Posterior cingulate gyrus (tissue), 11 donors: ENCODE measurements at regions not wholly inside any gene's neighbourhood (a gene's known extent, or its start where the extent isn't known, plus 50 kb on each side); places are given as distances from the start of the nearest gene placed in this dataset.
"Not testable (repeated sequence)": the region's sequence is repeated elsewhere in the genome, so short reads cannot be mapped to it uniquely, and the experiment has no call there.

Experiments used
- DNase-seq, 10 donors: peaks; one replicate each; pipeline versions ENCODE4 v3.0.0 to v3.0.0-alpha.2; 2020 to 2021; ENCODE audit warnings: mixed read lengths in 3 of 10
- intact Hi-C: fragments of 100-400 bp; cut with DNase I; formaldehyde crosslinking; loops from one replicate; pipeline ENCODE4 v1.15.1; 2023

DNA sequence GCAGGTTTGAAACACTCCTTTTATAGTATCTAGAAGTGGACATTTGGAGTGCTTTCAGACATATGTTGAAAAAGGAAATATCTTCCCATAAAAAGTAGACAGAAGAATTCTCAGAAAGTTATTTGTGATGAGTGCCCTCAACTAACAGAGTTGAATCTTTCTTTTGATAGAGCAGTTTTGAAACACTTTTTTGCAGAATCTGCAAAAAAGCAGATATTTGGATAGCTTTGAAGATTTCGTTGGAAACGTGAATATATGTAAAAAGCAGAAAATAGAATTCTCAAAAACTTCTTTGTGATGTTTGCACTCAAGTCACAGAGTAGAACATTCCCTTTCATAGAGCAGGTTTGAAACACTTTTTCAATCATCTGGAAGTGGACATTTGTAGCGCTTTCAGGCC, 676.4 kb upstream of the ZNF337 start:
- DNase-seq, intact Hi-C loops: not testable (repeated sequence)

DNA sequence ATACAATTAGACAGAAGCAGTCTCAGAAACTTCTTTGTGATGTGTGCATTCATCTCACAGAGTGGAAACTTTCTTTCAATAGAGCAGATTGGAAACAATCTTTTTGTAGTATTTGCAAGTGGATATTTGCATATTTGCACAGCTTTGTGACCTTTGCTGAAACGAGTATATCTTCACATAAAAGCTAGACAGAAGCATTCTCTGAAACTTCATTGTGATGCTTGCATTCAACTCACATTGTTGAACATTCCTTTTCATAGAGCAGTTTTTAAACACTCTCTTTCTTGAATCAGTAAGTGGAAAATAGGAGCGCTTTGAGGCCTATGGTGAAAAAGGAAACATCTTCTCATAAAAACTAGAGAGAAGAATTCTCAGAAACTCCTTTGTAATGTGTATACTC, 657.9 kb upstream of the ZNF337 start:
- no peak for DNase-seq
- intact Hi-C loops: no loop called here

DNA sequence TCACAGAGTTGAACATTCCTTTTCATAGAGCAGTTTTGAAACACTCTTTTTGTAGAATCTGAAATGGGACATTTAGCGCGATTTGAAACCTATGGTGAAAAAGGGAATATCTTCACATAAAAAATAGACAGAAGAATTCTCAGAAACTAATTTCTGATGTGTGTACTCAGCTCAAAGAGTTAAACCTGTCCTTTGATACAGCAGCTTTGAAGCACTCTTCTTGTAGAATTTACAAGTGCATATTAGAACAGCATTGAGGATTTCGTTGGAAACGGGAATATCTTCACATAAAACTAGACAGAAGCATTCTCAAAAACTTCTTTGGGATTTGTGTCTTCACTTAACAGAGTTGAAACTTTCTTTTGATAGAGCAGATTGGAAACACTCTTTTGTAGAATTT, 650.7 kb upstream of the ZNF337 start:
- DNase-seq: no peak
- intact Hi-C loops: no loop called here

DNA sequence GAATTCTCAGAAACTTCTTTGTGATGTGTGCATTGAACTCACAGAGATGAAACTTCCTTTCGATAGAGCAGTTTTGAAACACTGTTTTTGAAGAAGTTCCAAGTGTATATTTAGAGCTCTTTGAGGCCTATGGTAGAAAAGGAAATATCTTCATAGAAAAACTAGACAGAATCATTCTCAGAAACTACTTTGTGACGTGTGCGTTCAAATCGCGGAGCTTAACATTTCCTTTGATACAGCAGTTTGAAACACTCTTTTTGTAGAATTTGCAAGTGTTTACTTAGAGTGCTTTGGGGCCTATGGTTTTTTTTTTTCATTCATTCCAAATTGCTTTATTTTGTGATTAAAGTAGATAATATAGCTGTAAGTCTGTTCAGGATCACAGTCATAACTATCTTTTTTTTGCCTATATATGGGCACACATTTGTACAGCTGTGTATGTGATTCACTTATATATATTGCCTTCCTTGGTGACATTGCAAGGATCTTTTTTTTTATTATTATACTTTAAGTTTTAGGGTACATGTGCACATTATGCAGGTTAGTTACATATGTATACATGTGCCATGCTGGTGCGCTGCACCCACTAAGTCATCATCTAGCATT, 643.9 kb upstream of the ZNF337 start:
- DNase-seq, intact Hi-C loops: not testable (repeated sequence)

DNA sequence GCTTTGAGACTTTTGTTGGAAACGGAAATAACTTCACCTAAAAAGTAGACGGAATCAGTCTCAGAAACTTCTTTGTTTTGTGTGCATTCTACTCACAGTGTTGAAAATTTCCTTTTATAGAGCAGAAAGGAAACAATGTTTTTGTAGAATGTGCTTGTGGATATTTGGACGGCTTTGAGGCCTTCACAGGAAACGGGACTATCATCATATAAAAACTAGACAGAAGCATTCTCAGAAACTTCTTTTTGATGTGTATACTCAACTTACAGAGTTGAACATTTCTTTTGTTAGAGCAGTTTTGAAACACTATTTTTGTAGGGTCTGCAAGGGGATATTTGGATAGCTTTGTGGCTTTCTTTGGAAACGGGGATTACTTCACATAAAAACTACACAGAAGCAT, 627.5 kb upstream of the ZNF337 start:
- intact Hi-C loops: no loop called here
- DNase-seq: no peak

DNA sequence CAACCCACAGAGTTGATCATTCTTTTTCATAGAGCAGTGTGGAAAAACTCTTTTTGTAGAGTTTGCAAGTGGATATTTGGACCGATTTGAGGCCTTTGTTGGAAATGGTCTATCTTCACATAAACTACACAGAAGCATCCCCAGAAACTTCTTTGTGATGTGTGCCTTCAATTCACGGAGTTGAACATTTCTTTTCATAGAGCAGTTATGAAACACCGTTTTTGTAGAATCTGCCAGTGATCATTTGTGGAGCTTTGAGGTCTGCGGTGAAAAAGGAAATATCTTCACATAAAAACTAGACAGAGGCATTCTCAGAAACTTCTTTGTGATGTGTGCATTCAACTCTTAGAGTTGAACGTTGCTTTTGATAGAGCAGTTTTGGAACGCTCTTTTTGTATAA, 618.4 kb upstream of the ZNF337 start:
- no peak for DNase-seq
- intact Hi-C loops: no loop called here

DNA sequence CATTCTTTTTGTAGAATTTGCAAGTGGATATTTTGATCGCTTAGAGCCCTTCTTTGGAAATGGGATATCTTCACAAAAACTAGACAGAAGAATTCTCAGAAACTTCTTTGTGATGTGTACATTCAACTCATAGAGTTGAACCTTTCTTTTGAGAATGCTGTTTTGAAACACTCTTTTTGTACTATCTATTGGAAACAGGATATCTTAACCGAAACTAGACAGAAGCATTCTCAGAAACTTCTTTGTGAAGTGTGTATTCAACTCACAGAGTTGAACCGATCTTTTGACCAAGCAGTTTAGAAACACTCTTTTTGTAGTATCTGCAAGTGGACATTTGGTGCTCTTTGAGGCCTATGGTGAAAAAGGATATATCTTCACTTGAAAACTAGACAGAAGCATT, 613.1 kb upstream of the ZNF337 start:
- intact Hi-C loops, DNase-seq: not testable (repeated sequence)

DNA sequence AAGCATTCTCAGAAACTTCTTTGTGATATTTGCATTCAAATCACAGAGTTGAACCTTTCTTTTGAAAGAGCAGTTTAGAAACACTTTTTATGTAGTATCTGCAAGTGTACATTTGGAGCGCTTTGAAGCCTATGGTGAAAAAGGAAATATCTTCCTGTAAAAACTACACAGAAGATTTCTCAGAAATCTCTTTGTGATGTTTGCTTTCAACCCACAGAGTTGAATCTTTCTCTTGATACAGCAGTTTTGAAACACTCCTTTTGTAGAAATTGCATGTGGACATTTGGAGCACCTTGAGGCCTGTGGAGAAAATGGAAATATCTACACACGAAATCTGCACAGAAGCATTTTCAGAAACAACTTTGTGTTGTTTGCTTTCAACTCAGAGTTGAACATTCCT, 612.3 kb upstream of the ZNF337 start:
- intact Hi-C loops: no loop called here

DNA sequence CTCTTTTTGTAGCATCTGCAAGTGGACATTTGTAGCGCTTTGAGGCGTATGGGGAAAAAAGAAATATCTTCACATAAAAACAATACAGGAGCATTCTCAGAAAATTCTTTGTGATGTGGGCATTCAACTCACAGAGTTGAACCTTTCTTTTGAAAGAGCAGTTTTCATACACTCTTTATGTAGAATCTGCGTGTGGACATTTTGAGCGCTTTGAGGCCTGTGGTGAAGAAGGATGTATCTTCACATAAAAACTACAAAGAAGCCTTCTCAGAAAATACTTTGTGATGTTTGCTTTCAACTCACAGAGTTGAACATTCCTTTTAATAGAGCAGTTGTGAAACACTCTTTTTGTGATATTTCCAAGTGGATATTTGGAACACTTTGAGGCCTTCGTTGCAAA, 598.4 kb upstream of the ZNF337 start:
- DNase-seq: no peak
- intact Hi-C loops: no loop called here

More for the DNA sequence above, 612.3 kb upstream of the ZNF337 start:
- DNase-seq: no peak

DNA sequence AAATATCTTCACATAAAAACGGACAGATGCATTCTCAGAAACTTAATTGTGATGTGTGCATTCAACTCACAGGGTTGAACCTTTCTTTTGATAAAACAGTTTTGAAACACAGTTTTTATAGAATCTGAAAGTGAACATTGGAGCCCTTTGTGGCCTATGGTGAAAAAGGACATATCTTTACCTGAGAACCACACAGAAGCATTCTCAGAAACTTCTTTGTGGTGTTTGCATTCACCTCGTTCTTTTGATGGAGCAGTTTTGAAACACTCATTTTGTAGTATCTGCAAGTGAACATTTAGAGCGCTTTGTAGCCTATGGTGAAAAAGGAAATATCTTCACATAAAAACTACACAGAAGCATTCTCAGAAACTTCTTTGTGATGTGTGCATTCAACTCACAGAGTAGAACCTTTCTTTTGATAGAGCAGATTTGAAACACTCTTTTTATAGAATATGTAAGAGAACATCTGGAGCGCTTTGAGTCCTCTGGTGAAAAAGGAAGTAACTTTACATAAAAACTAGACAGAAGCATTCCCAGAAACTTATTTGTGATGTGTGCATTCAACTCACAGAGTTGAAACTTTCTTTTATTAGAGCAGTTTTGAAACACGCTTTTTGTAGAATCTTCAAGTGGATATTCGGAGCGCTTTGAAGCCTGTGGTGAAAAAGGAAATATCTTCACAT, 591.9 kb upstream of the ZNF337 start:
- intact Hi-C loops, DNase-seq: not testable (repeated sequence)

DNA sequence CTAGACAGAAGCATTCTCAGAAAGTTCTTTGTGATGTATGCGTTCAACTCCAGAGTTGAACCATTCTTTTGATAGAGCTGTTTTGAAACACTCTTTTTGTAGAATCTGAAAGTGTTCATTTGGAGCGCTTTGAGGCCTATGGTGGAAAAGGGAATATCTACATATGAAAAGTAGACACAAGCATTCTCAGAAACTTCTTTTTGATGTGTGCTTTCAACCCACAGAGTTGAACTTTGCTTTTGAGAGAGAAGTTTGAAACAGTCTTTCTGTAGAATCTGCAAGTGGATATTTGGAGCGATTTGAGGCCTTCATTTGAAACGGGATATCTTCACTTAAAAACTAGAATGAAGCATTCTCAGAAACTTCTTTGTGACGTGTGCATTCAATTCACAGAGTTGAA, 582.6 kb upstream of the ZNF337 start:
- DNase-seq: no peak
- intact Hi-C loops: no loop called here

DNA sequence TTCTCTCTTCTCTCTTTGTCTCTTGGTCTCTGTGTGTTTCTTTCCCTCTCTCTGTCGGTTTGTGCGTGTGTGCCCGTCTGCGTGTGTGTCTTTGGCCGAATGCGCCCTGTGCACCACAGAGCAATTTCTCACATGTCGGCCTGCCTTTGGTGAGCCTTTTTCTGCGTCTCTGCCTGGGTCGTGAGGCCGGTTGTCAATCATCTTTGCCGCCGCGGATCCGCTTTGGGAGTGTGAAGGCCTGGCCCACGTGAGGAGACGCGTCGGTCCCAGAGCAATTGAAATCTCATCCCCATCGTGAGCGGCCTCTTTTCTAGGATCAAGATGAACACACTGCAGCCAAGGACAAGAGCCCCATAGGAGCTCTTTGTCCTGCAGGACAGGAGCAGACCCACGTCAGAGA, 580.7 kb upstream of the ZNF337 start:
- peak in 1 of 10 donors; percentile 68 for DNase-seq
- intact Hi-C loops: no loop called here

DNA sequence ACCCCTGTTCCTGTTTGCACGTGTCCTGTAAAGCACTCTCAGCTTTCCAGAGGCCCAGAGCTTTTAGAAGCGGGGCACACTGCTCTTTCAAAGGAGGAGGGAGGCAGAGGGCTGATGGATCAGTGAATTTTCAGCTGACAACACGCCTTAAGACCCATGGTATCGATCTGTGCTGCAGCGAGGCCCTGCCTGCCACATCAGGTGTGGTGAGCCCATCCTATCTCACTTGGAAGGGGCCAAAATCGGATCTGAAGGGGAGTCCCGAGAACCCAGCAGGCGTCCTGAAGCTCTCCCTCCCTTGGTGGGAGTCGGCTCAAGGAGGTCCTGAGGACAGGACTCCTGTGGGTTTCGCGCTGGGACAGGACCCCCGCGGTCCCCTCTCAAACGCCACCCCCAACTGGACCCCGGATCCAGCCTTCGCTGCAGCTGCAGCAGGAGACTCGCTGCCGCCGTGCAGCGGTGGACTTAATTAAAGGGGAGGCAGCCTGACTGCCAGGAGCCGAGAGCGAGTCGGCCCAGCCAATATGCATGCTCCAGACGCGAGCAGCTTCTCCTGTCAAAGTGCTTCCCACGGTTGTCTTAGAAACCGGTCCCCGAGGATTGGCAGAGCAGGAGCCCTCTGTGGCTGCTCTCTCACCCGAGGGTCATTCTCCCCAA, 580.0 kb upstream of the ZNF337 start:
- intact Hi-C loops: no loop called here
- peak in 5 of 10 donors; percentile 9 to 74 (median 50) for DNase-seq

DNA sequence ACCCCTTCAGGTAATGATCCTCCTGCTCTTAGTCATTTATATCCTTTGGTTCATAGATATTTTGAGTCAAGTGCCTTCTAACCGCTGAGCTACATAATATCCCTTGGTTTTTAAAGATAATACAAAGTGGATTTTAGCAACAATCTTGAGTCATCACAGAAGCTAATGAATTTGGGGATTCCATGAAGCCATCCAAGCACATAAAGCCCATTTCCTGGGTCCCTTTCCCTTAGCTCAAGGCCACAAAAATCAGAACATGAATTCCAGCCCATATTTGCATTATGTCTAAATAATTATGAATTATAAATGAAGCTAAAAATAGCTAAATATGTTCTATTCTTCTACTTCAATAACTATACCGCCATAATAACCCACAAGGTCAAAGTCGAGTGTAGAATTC, 572.1 kb upstream of the ZNF337 start:
- intact Hi-C loops, DNase-seq: not testable (repeated sequence)

DNA sequence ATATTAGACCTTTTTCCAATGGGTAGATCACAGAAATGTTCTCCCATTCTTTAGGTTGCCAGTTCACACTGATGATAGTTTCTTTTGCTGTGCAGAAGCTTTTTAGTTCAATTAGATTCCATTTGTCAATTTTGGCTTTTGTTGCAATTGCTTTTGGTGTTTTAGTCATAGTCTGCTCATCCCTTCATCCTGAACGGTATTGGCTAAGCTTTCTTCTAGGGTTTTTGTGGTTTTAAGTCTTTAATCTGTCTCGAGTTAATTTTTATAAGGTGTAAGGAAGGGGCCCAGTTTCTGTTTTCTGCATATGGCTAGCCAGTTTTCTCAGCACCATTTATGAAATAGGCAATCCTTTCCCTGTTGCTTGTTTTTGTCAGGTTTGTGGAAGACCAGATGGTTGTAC, 564.3 kb upstream of the ZNF337 start:
- intact Hi-C loops: not testable (repeated sequence)

DNA sequence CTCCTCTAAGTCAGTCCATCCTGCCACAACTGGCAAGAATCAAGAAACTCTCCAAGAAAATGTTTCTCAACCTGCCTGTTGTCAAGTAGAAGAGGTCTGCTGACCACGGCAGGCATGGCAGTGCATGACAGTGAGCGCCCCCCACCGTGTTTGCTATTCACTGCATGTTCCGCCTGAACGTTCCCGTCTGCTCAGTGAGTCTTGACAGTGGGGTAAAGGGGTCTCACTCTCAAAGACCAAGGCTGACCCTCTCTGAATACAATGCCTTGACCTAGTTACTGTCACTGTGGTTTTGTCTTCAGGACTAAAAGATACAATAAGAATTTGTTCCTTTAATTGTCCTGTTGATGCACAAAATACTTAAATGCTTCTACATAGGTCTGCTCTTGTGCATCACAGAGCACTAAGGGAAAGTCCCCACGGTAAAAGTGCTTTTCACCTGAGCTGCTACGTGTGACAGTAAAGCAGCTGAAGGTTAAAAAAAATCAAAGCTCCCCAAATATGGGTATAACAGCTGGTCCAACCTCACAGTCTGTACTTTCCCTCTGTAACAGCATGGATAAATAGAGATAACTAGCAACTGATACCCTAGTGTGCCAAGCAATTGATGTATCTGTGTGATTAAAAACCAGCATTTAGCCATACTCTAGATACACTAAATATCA, 555.8 kb upstream of the ZNF337 start:
- intact Hi-C loops, DNase-seq: not testable (repeated sequence)

More for the DNA sequence above, 564.3 kb upstream of the ZNF337 start:
- DNase-seq: not testable (repeated sequence)

DNA sequence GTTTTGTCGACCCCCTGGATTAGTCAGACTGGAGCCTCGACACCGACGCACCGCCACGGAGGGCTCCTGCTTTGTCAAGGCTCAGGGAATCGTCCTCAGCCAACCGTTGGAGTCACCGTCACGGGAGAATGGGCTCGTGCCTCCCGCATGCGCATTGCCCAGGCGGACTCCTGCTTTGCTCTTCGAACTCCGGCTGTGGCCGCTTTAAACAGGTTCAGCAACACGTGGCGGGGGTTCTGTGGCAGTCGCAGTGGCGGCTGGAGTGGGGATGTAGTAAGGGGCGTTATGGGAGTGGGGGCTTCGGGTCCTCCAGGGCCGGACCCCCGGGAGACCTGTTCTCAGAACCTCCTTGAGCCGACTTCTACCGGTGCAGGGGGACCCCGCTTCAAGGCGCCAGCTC, 554.7 kb upstream of the ZNF337 start:
- peak in 1 of 10 donors; percentile 67 for DNase-seq
- intact Hi-C loops: not testable (repeated sequence)

DNA sequence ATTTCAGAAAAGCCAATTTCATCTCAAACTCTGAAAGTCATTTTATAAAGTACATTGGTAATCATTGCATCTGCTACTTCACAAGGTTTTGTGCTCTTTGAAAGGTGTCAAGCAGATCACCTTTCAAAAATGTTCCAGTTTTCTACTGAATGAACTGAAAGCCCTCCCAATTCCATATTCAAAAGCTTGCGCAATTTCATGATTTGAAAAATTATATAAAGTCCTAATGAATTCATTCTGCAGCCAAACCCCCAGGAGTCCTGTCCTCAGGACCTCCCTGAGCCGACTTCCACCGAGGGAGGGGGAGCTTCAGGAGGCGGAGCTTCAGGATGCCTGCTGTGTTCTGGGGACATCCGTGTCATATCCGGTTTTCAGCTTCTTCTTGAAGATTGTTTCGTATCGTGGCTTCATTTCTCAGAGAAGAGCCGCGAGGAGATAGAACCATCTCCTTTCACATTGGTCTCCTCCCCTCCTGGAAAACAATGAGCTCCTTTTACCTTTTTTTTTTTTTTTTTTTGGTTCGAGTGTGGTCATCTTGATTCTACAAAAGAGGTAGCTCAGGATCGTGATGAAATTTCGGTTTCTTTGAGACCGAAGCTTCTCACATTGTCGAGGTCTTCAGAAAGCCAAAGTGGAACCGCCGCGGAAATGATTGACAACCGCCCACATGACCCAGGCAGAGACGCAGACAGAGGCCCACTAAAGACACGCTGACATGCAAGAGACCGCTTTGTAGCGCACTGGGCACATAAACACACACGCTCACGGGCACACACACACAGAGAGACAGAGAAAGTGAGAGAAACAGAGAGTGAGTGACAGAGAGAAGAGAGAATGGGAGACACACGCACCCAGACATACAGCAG, 553.8 kb upstream of the ZNF337 start:
- intact Hi-C loops: not testable (repeated sequence)

DNA sequence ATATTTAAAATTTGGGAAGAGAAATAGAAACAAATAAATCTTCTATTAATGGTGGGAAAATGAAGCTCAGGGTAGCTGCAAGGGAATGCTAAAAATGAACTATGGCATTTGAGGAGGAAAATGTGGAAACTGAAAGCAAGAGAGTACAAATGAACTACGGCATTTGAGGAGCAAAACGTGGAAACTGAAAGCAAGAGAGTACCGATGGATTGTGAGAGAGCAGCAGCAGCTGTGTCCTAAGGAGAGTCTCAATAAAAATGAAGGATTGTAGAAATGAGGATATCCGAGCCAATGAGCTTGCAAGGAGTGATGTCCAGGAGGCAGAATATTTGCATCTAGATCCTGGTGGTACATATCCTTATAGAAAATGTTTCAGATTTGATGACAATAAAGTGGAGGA, 547.1 kb upstream of the ZNF337 start:
- intact Hi-C loops: no loop called here
- DNase-seq: no peak

More for the DNA sequence above, 553.8 kb upstream of the ZNF337 start:
- not testable (repeated sequence) for DNase-seq

DNA sequence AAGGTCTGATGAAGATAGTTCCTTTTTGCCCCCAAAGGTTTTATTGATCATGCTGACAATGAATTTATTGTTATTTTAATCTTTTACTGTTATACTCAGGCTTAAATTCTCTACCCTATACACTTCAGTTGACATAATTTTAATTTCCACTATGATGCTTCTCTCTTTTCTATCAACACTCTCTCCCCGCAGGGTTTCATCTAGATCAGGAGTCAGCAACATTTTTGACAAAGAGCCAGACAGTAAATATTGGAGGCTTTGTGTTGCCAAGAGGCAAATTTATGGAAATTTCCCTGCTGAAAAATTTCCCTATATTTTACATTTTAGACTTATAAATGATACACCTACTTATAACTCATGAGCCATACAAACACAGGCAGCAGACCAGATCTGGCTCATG, 524.0 kb upstream of the ZNF337 start:
- DNase-seq, intact Hi-C loops: not testable (repeated sequence)
